ENCODE measurements at regions not wholly inside any gene's neighbourhood (a gene's known extent, or its start where the extent isn't known, plus 50 kb on each side); places are given as distances from the start of the nearest gene placed in this dataset.

- TF ChIP-seq NFIC (IDR thresholded peaks at IDR 0.05; ENCODE audit: borderline replicate concordance) (no peak), CTCF (IDR thresholded peaks at IDR 0.05) (no peak), POLR2AphosphoS5 (IDR thresholded peaks at IDR 0.05; ENCODE audit: low read depth, low read length) (no peak), EP300 (IDR thresholded peaks at IDR 0.05; ENCODE audit: borderline replicate concordance in 1 of 2, low read depth in 1 of 2, low read length in 1 of 2) (no peak), MXI1 (IDR thresholded peaks at IDR 0.05; ENCODE audit: low read depth, low read length) (no peak), EZH2phosphoT487 (IDR thresholded peaks at IDR 0.05; ENCODE audit: borderline replicate concordance, low read depth) (no peak)
Observed at GRCh38 chr9:86572904-86573303, 218.7 kb upstream of the TUT7 start.

Measured in SK-N-SH (cell line).